HepG2 (cell line): ENCODE measurements at regions not wholly inside any gene's neighbourhood (a gene's known extent, or its start where the extent isn't known, plus 50 kb on each side); places are given as distances from the start of the nearest gene placed in this dataset.

Experiments
- ATAC-seq: fragments of 200-7000 bp; cut with Tn5 transposase; 3 replicates; pipeline ENCODE4 v1.9.1; 2020; ENCODE audit warnings: mild to moderate bottlenecking, moderate library complexity
- BruUV-seq: library from RNA; stranded (reverse); fragments of 400-500 nt; replicated peaks from 2 replicates; lab custom pipeline; 2021; lab: Mats Ljungman, UMichigan
- CTCF ChIA-PET: fragments of 300-600 bp; formaldehyde crosslinking; extraction: SDS; loops from one replicate; lab custom pipeline; 2021; ENCODE audit warnings: low total read pairs, inconsistent platforms, low intra/inter-chr PET ratio; lab: Yijun Ruan, JAX
- POLR2A ChIA-PET: fragments of 350-600 bp; sonication (Branson Sonifier 250); formaldehyde crosslinking; loops from one replicate; lab custom pipeline; 2020; ENCODE audit warnings: antibody characterized with exemption, inconsistent platforms; lab: Yijun Ruan, JAX
- DNase-seq: peaks from one replicate; pipeline ENCODE4 v3.0.0-alpha.2; 2015; ENCODE audit warnings: low spot score
- FAIRE-seq: peaks from 3 replicates; lab custom pipeline; 2011; peaks lifted over from hg19 to GRCh38; lab: Jason Lieb, UNC
- H2AFZ ChIP-seq: one replicate; pipeline ENCODE4 v1.6.1; 2011; ENCODE audit warnings: low read length, inconsistent platforms
- H3K27ac ChIP-seq: fragments of 300-600 bp; 3 replicates; pipeline ENCODE4 v1.8.0; 2011; ENCODE audit warnings: mixed run types, mild to moderate bottlenecking, mixed read lengths, low read length, inconsistent platforms; ENCODE audit not compliant: insufficient read depth; ENCODE audit errors: extremely low read length
- H3K27me3 ChIP-seq, 2 experiments: fragments of 200-600 bp in 1 of 2; 2 replicates in 1 of 2; 3 replicates in 1 of 2; pipeline versions ENCODE4 v1.6.0 to v1.8.0; 2011; ENCODE audit warnings: low read length in 2 of 2, mild to moderate bottlenecking in 2 of 2, moderate library complexity in 2 of 2, inconsistent platforms in 1 of 2; ENCODE audit not compliant: insufficient read depth in 2 of 2, control insufficient read depth in 1 of 2
- H3K36me3 ChIP-seq, 2 experiments: fragments of 200-600 bp in 1 of 2; replicated peaks in 1 of 2; 2 replicates in 1 of 2; 3 replicates in 1 of 2; pipeline versions ENCODE4 v1.5.1 to v1.8.0; 2011; ENCODE audit warnings: low read length in 2 of 2, inconsistent platforms in 1 of 2; ENCODE audit not compliant: insufficient read depth in 2 of 2, control insufficient read depth in 1 of 2
- H3K4me1 ChIP-seq: 2 replicates; pipeline ENCODE4 v1.5.1; 2012; ENCODE audit warnings: low read length, inconsistent platforms; ENCODE audit not compliant: insufficient read depth
- H3K4me2 ChIP-seq: 2 replicates; pipeline ENCODE4 v1.6.0; 2011; ENCODE audit warnings: low read depth, low read length, inconsistent platforms
- H3K4me3 ChIP-seq, 3 experiments: fragments of 200-600 bp in 1 of 3; sonication (generic), shearing (Covaris generic) in 1 of 3; replicated peaks in 1 of 3; 2 replicates each; pipeline ENCODE4 v1.5.1; 2011 to 2016; ENCODE audit warnings: low read length in 3 of 3, inconsistent platforms in 2 of 3, low read depth in 2 of 3, mild to moderate bottlenecking in 2 of 3, control low read depth in 1 of 3, mixed read lengths in 1 of 3; ENCODE audit not compliant: insufficient read depth in 1 of 3
- H3K79me2 ChIP-seq: one replicate; pipeline ENCODE4 v1.6.1; 2011; ENCODE audit warnings: low read length, inconsistent platforms; ENCODE audit not compliant: insufficient read depth
- H3K9ac ChIP-seq: 2 replicates; pipeline ENCODE4 v1.6.0; 2011; ENCODE audit warnings: mild to moderate bottlenecking, low read depth, low read length, inconsistent platforms; ENCODE audit not compliant: insufficient read depth
- H3K9me3 ChIP-seq: 2 replicates; pipeline ENCODE4 v1.5.1; 2012; ENCODE audit warnings: mild to moderate bottlenecking, low read length
- H4K20me1 ChIP-seq: 2 replicates; pipeline ENCODE4 v1.6.0; 2011; ENCODE audit warnings: inconsistent platforms, mild to moderate bottlenecking, low read length, moderate library complexity; ENCODE audit not compliant: insufficient read depth
- AGO2 ChIP-seq: fragments of 200-400 bp; formaldehyde crosslinking; optimal IDR thresholded peaks from 2 replicates; pipeline ENCODE3; 2017; ENCODE audit warnings: mild to moderate bottlenecking, low read depth, low read length, moderate library complexity
- ARNT ChIP-seq: fragments of 450-650 bp; IDR thresholded peaks from 2 replicates; pipeline ENCODE4 v1.6.1; 2017
- HNRNPH1 ChIP-seq: fragments of 200-400 bp; formaldehyde crosslinking; optimal IDR thresholded peaks from 2 replicates; pipeline ENCODE3; 2017; ENCODE audit warnings: mild to moderate bottlenecking, low read depth, low read length
- HOXA3 ChIP-seq: sonication (generic); formaldehyde crosslinking; IDR thresholded peaks from 2 replicates; pipeline ENCODE4 v1.5.0; 2020; ENCODE audit warnings: missing genetic modification reagents
- JUN ChIP-seq: sonication (generic); formaldehyde crosslinking; IDR thresholded peaks from 2 replicates; pipeline ENCODE4 v1.4.0; 2020; ENCODE audit warnings: mild to moderate bottlenecking, missing genetic modification reagents
- SNRNP70 ChIP-seq: fragments of 200-400 bp; formaldehyde crosslinking; IDR thresholded peaks from 2 replicates; pipeline ENCODE4 v1.6.1; 2017; ENCODE audit warnings: mild to moderate bottlenecking, low read depth, low read length, moderate library complexity
- ZNF292 ChIP-seq: sonication (generic); formaldehyde crosslinking; IDR thresholded peaks from 2 replicates; pipeline ENCODE4 v1.8.1; 2022; ENCODE audit warnings: mild to moderate bottlenecking, low read depth, missing genetic modification reagents, borderline replicate concordance
- WGBS: methylation state at CpG from one replicate; pipeline ENCODE4 v1.1.6; 2017; ENCODE audit warnings: low lambda C conversion rate; 5-methylcytosine and 5-hydroxymethylcytosine counted together
- in situ Hi-C: cut with HindIII; loops from 2 replicates; pipeline ENCODE4 v1.10.0; 2017; ENCODE audit warnings: low pct_unique_long_range_greater_than_20kb; ENCODE audit not compliant: extremely low pct_ligation_motif_present
- intact Hi-C: fragments of 100-400 bp; cut with micrococcal nuclease; formaldehyde crosslinking; loops from one replicate; pipeline ENCODE4 v1.10.0; 2022; ENCODE audit not compliant: unreplicated experiment
- TF ChIP-seq, protein P1 (sequence below): sonication (generic); formaldehyde crosslinking; IDR thresholded peaks from 2 replicates; pipeline ENCODE4 v1.4.0; 2020; ENCODE audit warnings: missing genetic modification reagents, borderline replicate concordance
- TF ChIP-seq, protein P2 (sequence below): IDR thresholded peaks from 2 replicates; pipeline ENCODE4 v1.6.1; 2012; ENCODE audit warnings: low read length, improper control_type of control experiment
- TF ChIP-seq, protein P3 (sequence below): sonication (generic); formaldehyde crosslinking; IDR thresholded peaks from 2 replicates; pipeline ENCODE4 v1.8.0; 2022; ENCODE audit warnings: mild to moderate bottlenecking, missing genetic modification reagents

DNA sequence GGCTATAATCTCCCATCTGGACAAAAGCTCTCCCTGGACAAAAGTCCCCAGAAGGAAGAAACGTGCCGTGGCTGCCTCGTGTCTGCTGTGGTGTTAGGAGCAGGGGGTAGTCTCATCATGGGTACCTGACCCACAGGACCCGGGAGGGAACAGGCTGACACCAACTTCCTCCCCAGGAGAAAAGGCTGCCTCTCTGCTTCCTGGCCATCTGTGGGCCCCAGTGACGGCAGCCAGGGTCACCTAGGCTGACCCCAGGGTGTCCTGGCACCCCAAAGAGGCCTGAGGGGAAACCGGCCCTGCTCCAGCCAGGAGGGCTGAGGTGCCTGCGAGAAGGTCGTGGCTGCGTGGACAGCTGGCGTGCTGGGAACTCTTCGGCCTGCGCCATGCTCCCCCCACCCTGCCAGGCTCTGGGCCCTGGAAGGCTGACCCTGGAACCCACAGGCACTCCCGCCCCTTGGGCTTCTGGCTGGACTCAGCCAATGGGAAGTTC lies 133.9 kb downstream of the RFLNA start:
- no peaks in the 10 kb centered on the region for H4K20me1 ChIP-seq
- no peak overlapping the region for H3K27ac ChIP-seq
- CTCF ChIA-PET: no interaction called here
- in situ Hi-C loops (no loop called here), intact Hi-C loops (no loop called here)
- no peaks in the 10 kb centered on the region for H3K79me2 ChIP-seq
- FAIRE-seq: no peak
- H3K4me3 ChIP-seq: no peak overlapping the region
- DNase-seq: no peak
- H3K27me3 ChIP-seq: no peaks in the 10 kb centered on the region; a peak in 1 of 5 replicates
- peaks cover 6% of the 10 kb centered on the region for H3K4me1 ChIP-seq
- no peak overlapping the region for H2AFZ ChIP-seq
- POLR2A ChIA-PET: no interaction called here
- no peaks in the 10 kb centered on the region for H3K9me3 ChIP-seq
- H3K9ac ChIP-seq: no peak overlapping the region
- no TSS peak for BruUV-seq
- TF ChIP-seq, protein P1, sequence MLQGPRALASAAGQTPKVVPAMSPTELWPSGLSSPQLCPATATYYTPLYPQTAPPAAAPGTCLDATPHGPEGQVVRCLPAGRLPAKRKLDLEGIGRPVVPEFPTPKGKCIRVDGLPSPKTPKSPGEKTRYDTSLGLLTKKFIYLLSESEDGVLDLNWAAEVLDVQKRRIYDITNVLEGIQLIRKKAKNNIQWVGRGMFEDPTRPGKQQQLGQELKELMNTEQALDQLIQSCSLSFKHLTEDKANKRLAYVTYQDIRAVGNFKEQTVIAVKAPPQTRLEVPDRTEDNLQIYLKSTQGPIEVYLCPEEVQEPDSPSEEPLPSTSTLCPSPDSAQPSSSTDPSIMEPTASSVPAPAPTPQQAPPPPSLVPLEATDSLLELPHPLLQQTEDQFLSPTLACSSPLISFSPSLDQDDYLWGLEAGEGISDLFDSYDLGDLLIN (CRISPR knock-in tag): no peak
- TF ChIP-seq AGO2: peak; percentile 20
- H3K4me2 ChIP-seq: no peak overlapping the region
- no peak for ATAC-seq
- H3K36me3 ChIP-seq: peaks cover 6 to 19% of the 10 kb centered on the region in 2 experiments; a peak in 3 of 5 replicates
- WGBS: 92% methylated on average over 9 of the region's 13 CpGs

DNA sequence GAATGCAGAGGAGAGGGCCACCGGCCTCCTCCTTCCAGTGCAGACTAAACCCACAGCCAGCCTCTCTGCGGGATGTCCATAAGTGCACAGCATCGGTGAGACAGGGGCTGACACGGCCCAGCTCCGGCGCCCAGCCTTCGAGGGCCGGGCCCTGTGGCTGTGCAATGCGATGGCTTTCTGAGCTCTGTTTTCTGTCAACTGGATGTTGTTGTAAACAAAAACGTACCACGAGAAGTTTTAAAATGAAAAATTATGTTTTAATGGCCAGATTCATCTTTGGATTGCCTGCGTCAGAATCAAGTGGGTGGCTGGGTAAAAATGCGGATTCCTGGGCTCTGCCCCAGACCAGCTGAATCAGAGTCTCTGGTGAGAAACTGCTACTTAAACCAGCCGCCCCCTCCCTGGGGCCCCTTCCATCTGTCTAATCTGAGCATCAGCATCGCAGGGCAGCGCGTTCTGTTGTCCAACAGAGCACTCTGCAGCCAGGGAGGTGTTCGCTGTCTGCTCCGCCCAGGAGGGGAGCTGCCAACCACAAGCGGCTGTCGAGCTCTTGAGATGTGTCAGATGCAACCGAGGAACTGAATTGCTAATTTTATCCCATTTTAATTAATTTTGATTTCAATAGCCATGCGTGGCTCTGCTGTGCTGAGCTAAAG lies 133.4 kb downstream of the RFLNA start:
- Histone ChIP-seq H3K9me3 (no peaks in the 10 kb centered on the region), H3K27ac (no peak overlapping the region), H3K4me3 (no peak overlapping the region), H3K36me3 (peaks cover 4 to 19% of the 10 kb centered on the region in 2 experiments; a peak in 2 of 5 replicates), H4K20me1 (no peaks in the 10 kb centered on the region), H3K4me1 (peaks cover 11% of the 10 kb centered on the region), H3K9ac (no peak overlapping the region), H3K79me2 (no peaks in the 10 kb centered on the region), H3K27me3 (no peaks in the 10 kb centered on the region; a peak in 1 of 5 replicates), H2AFZ (no peak overlapping the region), H3K4me2 (no peak overlapping the region)
- no TSS peak for BruUV-seq
- ChIA-PET CTCF (no interaction called here), POLR2A (no interaction called here)
- DNase-seq (no peak), FAIRE-seq (no peak), ATAC-seq (no peak)
- intact Hi-C loops (no loop called here), in situ Hi-C loops (no loop called here)
- WGBS: 98% methylated on average over 16 of the region's 23 CpGs
- no peak for TF ChIP-seq HOXA3
- no peak for TF ChIP-seq HNRNPH1
- TF ChIP-seq, protein P2, sequence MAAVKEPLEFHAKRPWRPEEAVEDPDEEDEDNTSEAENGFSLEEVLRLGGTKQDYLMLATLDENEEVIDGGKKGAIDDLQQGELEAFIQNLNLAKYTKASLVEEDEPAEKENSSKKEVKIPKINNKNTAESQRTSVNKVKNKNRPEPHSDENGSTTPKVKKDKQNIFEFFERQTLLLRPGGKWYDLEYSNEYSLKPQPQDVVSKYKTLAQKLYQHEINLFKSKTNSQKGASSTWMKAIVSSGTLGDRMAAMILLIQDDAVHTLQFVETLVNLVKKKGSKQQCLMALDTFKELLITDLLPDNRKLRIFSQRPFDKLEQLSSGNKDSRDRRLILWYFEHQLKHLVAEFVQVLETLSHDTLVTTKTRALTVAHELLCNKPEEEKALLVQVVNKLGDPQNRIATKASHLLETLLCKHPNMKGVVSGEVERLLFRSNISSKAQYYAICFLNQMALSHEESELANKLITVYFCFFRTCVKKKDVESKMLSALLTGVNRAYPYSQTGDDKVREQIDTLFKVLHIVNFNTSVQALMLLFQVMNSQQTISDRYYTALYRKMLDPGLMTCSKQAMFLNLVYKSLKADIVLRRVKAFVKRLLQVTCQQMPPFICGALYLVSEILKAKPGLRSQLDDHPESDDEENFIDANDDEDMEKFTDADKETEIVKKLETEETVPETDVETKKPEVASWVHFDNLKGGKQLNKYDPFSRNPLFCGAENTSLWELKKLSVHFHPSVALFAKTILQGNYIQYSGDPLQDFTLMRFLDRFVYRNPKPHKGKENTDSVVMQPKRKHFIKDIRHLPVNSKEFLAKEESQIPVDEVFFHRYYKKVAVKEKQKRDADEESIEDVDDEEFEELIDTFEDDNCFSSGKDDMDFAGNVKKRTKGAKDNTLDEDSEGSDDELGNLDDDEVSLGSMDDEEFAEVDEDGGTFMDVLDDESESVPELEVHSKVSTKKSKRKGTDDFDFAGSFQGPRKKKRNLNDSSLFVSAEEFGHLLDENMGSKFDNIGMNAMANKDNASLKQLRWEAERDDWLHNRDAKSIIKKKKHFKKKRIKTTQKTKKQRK: no peak
- no peak for TF ChIP-seq SNRNP70
- no peak for TF ChIP-seq JUN (CRISPR knock-in tag)
- TF ChIP-seq, protein P3, sequence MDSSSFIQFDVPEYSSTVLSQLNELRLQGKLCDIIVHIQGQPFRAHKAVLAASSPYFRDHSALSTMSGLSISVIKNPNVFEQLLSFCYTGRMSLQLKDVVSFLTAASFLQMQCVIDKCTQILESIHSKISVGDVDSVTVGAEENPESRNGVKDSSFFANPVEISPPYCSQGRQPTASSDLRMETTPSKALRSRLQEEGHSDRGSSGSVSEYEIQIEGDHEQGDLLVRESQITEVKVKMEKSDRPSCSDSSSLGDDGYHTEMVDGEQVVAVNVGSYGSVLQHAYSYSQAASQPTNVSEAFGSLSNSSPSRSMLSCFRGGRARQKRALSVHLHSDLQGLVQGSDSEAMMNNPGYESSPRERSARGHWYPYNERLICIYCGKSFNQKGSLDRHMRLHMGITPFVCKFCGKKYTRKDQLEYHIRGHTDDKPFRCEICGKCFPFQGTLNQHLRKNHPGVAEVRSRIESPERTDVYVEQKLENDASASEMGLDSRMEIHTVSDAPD (CRISPR knock-in tag): no peak
- no peak for TF ChIP-seq ZNF292 (CRISPR knock-in tag)
- no peak for TF ChIP-seq ARNT
